GM12864 (cell line): ENCODE measurements at regions not wholly inside any gene's neighbourhood (a gene's known extent, or its start where the extent isn't known, plus 50 kb on each side); places are given as distances from the start of the nearest gene placed in this dataset.

Experiments
- DNase-seq: peaks from one replicate; pipeline ENCODE4 v3.0.0-alpha.2; 2011; ENCODE audit warnings: low read depth
- H3K4me3 ChIP-seq: 2 replicates; pipeline ENCODE4 v1.5.1; 2011; ENCODE audit warnings: mild to moderate bottlenecking, low read depth, low read length, control low read depth
- CTCF ChIP-seq: IDR thresholded peaks from 2 replicates; pipeline ENCODE4 v1.5.1; 2011; ENCODE audit warnings: low read depth, mild to moderate bottlenecking, moderate library complexity, low read length, control low read depth, inconsistent platforms; ENCODE audit errors: missing control alignments

GRCh38 chr9:90065851-90066250 lies 461.0 kb downstream of the GADD45G start:
- no peak overlapping the region for H3K4me3 ChIP-seq
- no peak for TF ChIP-seq CTCF
- DNase-seq = no peak

- H3K4me3 ChIP-seq = no peak overlapping the region
- TF ChIP-seq CTCF = no peak
- no peak for DNase-seq
Measured at GRCh38 chr9:90069085-90069484, 464.3 kb downstream of the GADD45G start.

GRCh38 chr9:90070056-90070455 lies 465.2 kb downstream of the GADD45G start:
- DNase-seq = no peak
- no peak for TF ChIP-seq CTCF
- H3K4me3 ChIP-seq = no peak overlapping the region

GRCh38 chr9:90070469-90070868 lies 465.7 kb downstream of the GADD45G start:
- DNase-seq = no peak
- no peak overlapping the region for H3K4me3 ChIP-seq
- TF ChIP-seq CTCF = no peak

- TF ChIP-seq CTCF = no peak
- no peak for DNase-seq
- no peak overlapping the region for H3K4me3 ChIP-seq
Measured at GRCh38 chr9:90070931-90071660, 466.3 kb downstream of the GADD45G start.

- H3K4me3 ChIP-seq = no peak overlapping the region
- no peak for DNase-seq
- no peak for TF ChIP-seq CTCF
Measured at GRCh38 chr9:90073186-90073945, 468.6 kb downstream of the GADD45G start.
